ENCODE measurements at regions not wholly inside any gene's neighbourhood (a gene's known extent, or its start where the extent isn't known, plus 50 kb on each side); places are given as distances from the start of the nearest gene placed in this dataset.

DNA sequence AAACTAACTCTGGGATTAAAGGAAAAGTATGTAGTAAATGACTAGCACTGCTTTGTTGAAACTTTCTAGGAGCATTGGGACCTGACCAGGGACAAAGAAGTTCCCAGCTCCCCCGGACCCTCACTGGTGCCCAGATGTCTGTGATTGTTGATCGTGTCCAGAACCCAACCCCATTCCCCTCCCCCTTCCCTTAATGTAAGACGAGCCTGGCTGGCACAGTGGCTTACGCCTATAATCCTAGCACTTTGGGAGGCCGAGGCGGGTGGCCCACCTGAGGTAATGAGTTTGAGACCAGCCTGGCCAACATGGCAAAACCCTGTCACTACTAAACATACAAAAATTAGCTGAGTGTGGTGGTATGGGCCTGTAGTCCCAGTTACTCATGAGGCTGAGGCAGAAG is 750.3 kb downstream of the CBLN4 start:
- Mint-ChIP-seq H3K9me3 (ENCODE audit: unreplicated experiment) (no peaks in the 10 kb centered on the region), H3K4me3 (ENCODE audit: unreplicated experiment) (no peak overlapping the region), H3K27ac (ENCODE audit: unreplicated experiment) (no peak overlapping the region), H3K4me1 (ENCODE audit: low read depth, unreplicated experiment) (no peaks in the 10 kb centered on the region), H3K27me3 (ENCODE audit: insufficient read depth, unreplicated experiment) (no peaks in the 10 kb centered on the region), H3K36me3 (ENCODE audit: insufficient read depth, unreplicated experiment) (no peaks in the 10 kb centered on the region)
- ChIA-PET CTCF (no interaction called here), POLR2A (no interaction called here)
- no peak for TF ChIP-seq CTCF (IDR thresholded peaks at IDR 0.05; ENCODE audit: insufficient read depth in 1 of 2, low read depth in 1 of 2, low read length in 1 of 2, severe bottlenecking in 1 of 2, unreplicated experiment in 1 of 2)
- Histone ChIP-seq H3K4me3 (ENCODE audit: low read depth, low read length) (no peak overlapping the region), H3K9me3 (no peaks in the 10 kb centered on the region), H3K36me3 (ENCODE audit: control insufficient read depth, insufficient read depth, low read length) (no peaks in the 10 kb centered on the region), H3K27me3 (replicated peaks; ENCODE audit: control insufficient read depth, insufficient read depth, low read length) (no peaks in the 10 kb centered on the region), H3K4me1 (no peaks in the 10 kb centered on the region)
- intact Hi-C loops (cut with micrococcal nuclease; ENCODE audit: unreplicated experiment): no loop called here
- no peak for DNase-seq
- no TSS peak for BruUV-seq (replicated peaks)

- no peaks in the 10 kb centered on the region for H3K9me3 Mint-ChIP-seq (ENCODE audit: unreplicated experiment)
Measured at GRCh38 chr20:55253781-55254180, 751.5 kb downstream of the CBLN4 start.

GRCh38 chr20:55252521-55252920 is 752.8 kb downstream of the CBLN4 start:
- Histone ChIP-seq H3K4me1 (no peaks in the 10 kb centered on the region), H3K27me3 (replicated peaks; ENCODE audit: control insufficient read depth, insufficient read depth, low read length) (no peaks in the 10 kb centered on the region), H3K36me3 (ENCODE audit: control insufficient read depth, insufficient read depth, low read length) (no peaks in the 10 kb centered on the region), H3K4me3 (ENCODE audit: low read depth, low read length) (no peak overlapping the region), H3K9me3 (peaks cover 2% of the 10 kb centered on the region)
- H3K27me3 Mint-ChIP-seq (ENCODE audit: insufficient read depth, unreplicated experiment): no peaks in the 10 kb centered on the region
- TF ChIP-seq CTCF (IDR thresholded peaks at IDR 0.05; ENCODE audit: insufficient read depth in 1 of 2, low read depth in 1 of 2, low read length in 1 of 2, severe bottlenecking in 1 of 2, unreplicated experiment in 1 of 2): no peak
- POLR2A ChIA-PET: no interaction called here
- no peak for DNase-seq
- no peak overlapping the region for H3K4me3 Mint-ChIP-seq (ENCODE audit: unreplicated experiment)
- no peaks in the 10 kb centered on the region for H3K9me3 Mint-ChIP-seq (ENCODE audit: unreplicated experiment)
- CTCF ChIA-PET: no interaction called here
- H3K27ac Mint-ChIP-seq (ENCODE audit: unreplicated experiment): no peak overlapping the region
- no TSS peak for BruUV-seq (replicated peaks)
- no peaks in the 10 kb centered on the region for H3K36me3 Mint-ChIP-seq (ENCODE audit: insufficient read depth, unreplicated experiment)
- no peaks in the 10 kb centered on the region for H3K4me1 Mint-ChIP-seq (ENCODE audit: low read depth, unreplicated experiment)
- intact Hi-C loops (cut with micrococcal nuclease; ENCODE audit: unreplicated experiment): no loop called here

More at GRCh38 chr20:55253781-55254180, 751.5 kb downstream of the CBLN4 start:
- DNase-seq: no peak
- Histone ChIP-seq H3K4me1 (no peaks in the 10 kb centered on the region), H3K4me3 (ENCODE audit: low read depth, low read length) (no peak overlapping the region), H3K36me3 (ENCODE audit: control insufficient read depth, insufficient read depth, low read length) (no peaks in the 10 kb centered on the region), H3K27me3 (replicated peaks; ENCODE audit: control insufficient read depth, insufficient read depth, low read length) (no peaks in the 10 kb centered on the region), H3K9me3 (no peaks in the 10 kb centered on the region)
- no peak overlapping the region for H3K27ac Mint-ChIP-seq (ENCODE audit: unreplicated experiment)
- H3K27me3 Mint-ChIP-seq (ENCODE audit: insufficient read depth, unreplicated experiment): no peaks in the 10 kb centered on the region
- no peaks in the 10 kb centered on the region for H3K4me1 Mint-ChIP-seq (ENCODE audit: low read depth, unreplicated experiment)
- intact Hi-C loops (cut with micrococcal nuclease; ENCODE audit: unreplicated experiment): no loop called here
- ChIA-PET CTCF (no interaction called here), POLR2A (no interaction called here)
- BruUV-seq (replicated peaks): no TSS peak
- TF ChIP-seq CTCF (IDR thresholded peaks at IDR 0.05; ENCODE audit: insufficient read depth in 1 of 2, low read depth in 1 of 2, low read length in 1 of 2, severe bottlenecking in 1 of 2, unreplicated experiment in 1 of 2): no peak
- H3K36me3 Mint-ChIP-seq (ENCODE audit: insufficient read depth, unreplicated experiment): no peaks in the 10 kb centered on the region
- no peak overlapping the region for H3K4me3 Mint-ChIP-seq (ENCODE audit: unreplicated experiment)

Measured in Caco-2 (cell line).